Stimulated activated CD8-positive, alpha-beta memory T cell treated with anti-CD3 and anti-CD28 coated beads, Interleukin-12 subunit alpha, Interleukin-12 subunit beta, amount 100 ng/mL, for 1 hour (primary cell): ENCODE measurements at regions not wholly inside any gene's neighbourhood (a gene's known extent, or its start where the extent isn't known, plus 50 kb on each side); places are given as distances from the start of the nearest gene placed in this dataset.

Experiments
- DNase-seq: peaks from one replicate; pipeline ENCODE4 v3.0.0-alpha.2; 2020; ENCODE audit warnings: low read depth

DNA sequence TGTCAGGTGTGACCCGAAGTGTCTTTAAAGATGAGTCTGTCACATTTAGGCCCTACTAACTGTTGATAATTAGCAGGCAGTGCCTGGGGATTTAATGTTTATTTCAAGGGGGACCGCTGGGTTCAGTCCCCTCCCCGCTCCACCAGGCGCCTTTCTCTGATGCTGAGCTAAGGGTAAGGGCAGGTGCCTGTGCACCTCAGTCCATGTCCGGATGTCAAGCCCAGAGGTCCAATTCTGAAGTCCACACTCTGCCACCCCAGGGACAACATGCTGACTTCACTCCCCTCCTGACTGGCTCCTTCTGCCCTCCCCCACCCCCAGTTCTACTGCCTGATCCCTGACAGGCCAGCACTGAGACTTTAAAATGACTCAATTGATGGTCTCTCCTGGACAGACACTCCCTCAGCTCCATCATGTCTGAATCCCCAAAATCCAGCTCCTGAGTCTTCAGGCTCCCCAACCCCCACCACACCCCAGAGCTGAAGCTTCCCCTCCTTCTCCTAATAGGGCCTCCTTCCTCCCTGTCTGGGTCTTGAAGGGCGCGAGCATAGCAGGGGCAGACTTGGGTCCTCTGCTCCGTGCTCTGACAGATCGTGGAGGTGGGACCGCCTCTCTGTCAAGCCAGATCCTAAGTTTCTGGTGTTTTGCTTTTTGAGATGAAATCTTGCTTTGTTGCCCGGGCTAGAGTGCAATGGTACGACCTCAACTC lies 49.8 kb upstream of the ANO1 start:
- DNase-seq = no peak
